WERI-Rb-1 (cell line): ENCODE measurements at regions not wholly inside any gene's neighbourhood (a gene's known extent, or its start where the extent isn't known, plus 50 kb on each side); places are given as distances from the start of the nearest gene placed in this dataset.

ENCODE experiments used
- DNase-seq: peaks from one replicate; pipeline ENCODE4 v3.0.0-alpha.2; 2020
- H3K27ac ChIP-seq: fragments of 250-450 bp; sonication (Bioruptor Pico); 2 replicates; pipeline ENCODE4 v1.5.1; 2020; ENCODE audit warnings: mild to moderate bottlenecking, moderate library complexity
- H3K27me3 ChIP-seq: fragments of 250-450 bp; sonication (Bioruptor Pico); 2 replicates; pipeline ENCODE4 v1.5.1; 2021; ENCODE audit warnings: mild to moderate bottlenecking, low read depth, moderate library complexity; ENCODE audit not compliant: insufficient read depth, severe bottlenecking
- H3K36me3 ChIP-seq: fragments of 250-450 bp; sonication (Bioruptor Pico); 2 replicates; pipeline ENCODE4 v1.5.1; 2020; ENCODE audit warnings: mild to moderate bottlenecking, moderate library complexity
- H3K4me3 ChIP-seq: 2 replicates; pipeline ENCODE4 v1.5.1; 2011; ENCODE audit warnings: low read depth, mild to moderate bottlenecking, control low read depth, low read length
- H3K9me3 ChIP-seq: fragments of 250-450 bp; sonication (Bioruptor Pico); 2 replicates; pipeline ENCODE4 v1.5.1; 2021; ENCODE audit warnings: mild to moderate bottlenecking, moderate library complexity; ENCODE audit not compliant: severe bottlenecking
- TF ChIP-seq, protein P1 (sequence below): IDR thresholded peaks from 2 replicates; pipeline ENCODE4 v1.5.1; 2011; ENCODE audit warnings: low read depth, mild to moderate bottlenecking, control low read depth, inconsistent platforms, low read length

DNA sequence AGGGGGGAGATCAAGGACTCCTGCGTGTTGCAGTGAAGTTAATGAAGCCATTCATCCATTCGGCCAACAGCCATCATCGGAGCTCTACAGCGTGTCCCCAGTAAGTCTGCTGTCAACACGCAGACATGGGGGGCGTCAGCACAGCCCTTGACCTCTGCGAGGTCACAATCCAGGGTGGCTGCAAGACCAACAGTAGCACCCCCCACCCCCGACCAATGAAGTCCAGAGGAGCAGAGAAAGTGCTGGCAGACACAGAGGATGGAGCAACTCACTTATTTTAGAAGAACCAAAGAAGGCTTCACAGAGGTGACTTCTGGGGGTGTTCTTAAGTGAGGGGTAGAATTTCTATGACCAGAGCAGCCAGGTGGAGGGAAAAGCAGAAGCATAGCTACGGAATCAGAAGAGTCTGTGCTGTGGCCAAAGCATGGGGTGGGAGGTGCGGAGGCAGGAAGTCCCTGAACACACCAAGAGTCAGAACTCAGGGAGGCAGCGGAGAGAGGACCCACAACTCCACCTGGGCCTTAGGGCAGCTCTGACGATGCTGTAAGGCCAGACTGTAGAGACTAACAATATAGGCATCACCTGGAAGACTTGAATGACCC lies 185.4 kb downstream of the FOXO1 start:
- DNase-seq = no peak
- TF ChIP-seq, protein P1, sequence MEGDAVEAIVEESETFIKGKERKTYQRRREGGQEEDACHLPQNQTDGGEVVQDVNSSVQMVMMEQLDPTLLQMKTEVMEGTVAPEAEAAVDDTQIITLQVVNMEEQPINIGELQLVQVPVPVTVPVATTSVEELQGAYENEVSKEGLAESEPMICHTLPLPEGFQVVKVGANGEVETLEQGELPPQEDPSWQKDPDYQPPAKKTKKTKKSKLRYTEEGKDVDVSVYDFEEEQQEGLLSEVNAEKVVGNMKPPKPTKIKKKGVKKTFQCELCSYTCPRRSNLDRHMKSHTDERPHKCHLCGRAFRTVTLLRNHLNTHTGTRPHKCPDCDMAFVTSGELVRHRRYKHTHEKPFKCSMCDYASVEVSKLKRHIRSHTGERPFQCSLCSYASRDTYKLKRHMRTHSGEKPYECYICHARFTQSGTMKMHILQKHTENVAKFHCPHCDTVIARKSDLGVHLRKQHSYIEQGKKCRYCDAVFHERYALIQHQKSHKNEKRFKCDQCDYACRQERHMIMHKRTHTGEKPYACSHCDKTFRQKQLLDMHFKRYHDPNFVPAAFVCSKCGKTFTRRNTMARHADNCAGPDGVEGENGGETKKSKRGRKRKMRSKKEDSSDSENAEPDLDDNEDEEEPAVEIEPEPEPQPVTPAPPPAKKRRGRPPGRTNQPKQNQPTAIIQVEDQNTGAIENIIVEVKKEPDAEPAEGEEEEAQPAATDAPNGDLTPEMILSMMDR = no peak
- no peaks in the 10 kb centered on the region for H3K36me3 ChIP-seq
- no peaks in the 10 kb centered on the region for H3K9me3 ChIP-seq
- H3K27ac ChIP-seq = no peak overlapping the region
- H3K27me3 ChIP-seq = no peaks in the 10 kb centered on the region
- H3K4me3 ChIP-seq = no peak overlapping the region

DNA sequence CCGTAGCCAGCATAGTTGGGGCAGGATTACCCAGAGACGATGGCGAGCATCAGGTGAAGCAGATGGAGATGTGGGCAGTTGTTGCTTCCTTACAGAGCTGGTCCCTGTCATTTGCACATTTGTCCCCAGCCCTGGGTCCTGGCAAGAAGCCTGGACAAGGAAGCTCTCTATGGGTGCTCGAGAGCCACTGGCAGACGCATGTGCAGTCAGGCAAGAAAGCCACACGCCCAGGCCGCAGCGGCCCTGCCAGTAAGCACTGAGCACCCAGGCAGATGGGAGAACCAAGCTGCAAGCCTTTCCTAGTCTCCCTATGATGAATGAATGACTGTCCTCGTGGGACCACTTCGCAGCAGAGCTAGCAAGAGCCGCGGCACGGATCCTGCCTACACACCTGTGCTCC lies 182.8 kb downstream of the FOXO1 start:
- DNase-seq = no peak
- no peaks in the 10 kb centered on the region for H3K27me3 ChIP-seq
- H3K36me3 ChIP-seq = no peaks in the 10 kb centered on the region
- no peak overlapping the region for H3K27ac ChIP-seq
- H3K9me3 ChIP-seq = no peaks in the 10 kb centered on the region
- TF ChIP-seq, protein P1 = no peak
- H3K4me3 ChIP-seq = no peak overlapping the region

DNA sequence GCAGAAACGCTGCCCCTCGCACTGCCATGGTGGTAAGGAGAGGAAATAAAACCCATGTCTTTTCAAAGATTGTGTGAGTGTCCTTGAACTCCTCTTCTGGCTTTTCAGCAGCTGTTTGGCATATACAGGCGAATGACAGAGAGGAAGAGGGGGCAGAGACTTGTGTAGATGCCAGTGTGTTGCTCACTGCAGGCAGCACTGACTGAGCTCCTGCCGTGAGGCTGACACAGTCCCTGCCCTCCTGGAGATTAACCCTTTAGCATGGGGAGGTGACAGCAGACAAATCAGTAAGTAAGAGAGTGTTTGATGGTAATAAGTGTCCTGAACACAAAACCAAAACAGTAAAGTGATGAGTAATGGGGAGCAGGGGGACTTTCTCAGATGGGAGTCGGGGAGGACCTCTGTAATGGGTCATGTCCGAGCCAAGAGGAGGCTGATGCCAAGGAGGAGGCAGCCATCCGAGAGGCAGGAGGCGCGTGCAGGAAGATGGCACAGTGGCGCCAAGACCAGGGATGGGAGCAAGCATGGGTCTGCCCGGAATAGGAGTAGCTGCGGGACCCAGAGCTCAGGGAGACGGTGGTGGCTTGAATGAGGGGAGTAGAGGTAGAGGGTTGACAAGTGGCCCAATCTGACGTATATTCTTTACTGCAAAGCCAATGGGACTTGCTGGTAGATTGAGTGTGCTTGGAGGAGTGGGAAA lies 182.2 kb downstream of the FOXO1 start:
- Histone ChIP-seq H3K36me3 (no peaks in the 10 kb centered on the region), H3K27me3 (no peaks in the 10 kb centered on the region), H3K4me3 (no peak overlapping the region), H3K27ac (no peak overlapping the region), H3K9me3 (no peaks in the 10 kb centered on the region)
- TF ChIP-seq, protein P1 = no peak
- DNase-seq = no peak

DNA sequence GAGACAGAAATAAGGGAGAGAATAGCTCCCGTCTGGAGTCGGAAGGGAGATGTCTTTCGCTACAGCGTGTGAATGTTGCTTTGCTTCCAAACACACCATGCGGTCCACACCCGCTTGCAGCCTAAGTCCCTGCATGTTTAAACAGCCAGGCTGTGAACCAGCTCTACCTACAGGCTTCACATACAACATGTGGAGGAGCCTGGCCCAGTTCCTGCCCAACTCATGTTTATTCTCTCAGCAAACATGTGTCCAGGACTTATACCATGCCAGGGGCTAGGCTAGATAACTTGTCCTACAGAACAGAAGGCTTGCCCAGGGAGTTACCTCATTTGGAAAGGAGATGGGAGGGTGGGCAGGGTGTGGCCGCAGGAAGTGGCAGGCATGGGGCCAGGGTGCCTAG lies 181.5 kb downstream of the FOXO1 start:
- no peaks in the 10 kb centered on the region for H3K27me3 ChIP-seq
- no peaks in the 10 kb centered on the region for H3K36me3 ChIP-seq
- H3K9me3 ChIP-seq = no peaks in the 10 kb centered on the region
- DNase-seq = no peak
- no peak overlapping the region for H3K4me3 ChIP-seq
- no peak overlapping the region for H3K27ac ChIP-seq
- TF ChIP-seq, protein P1 = no peak

DNA sequence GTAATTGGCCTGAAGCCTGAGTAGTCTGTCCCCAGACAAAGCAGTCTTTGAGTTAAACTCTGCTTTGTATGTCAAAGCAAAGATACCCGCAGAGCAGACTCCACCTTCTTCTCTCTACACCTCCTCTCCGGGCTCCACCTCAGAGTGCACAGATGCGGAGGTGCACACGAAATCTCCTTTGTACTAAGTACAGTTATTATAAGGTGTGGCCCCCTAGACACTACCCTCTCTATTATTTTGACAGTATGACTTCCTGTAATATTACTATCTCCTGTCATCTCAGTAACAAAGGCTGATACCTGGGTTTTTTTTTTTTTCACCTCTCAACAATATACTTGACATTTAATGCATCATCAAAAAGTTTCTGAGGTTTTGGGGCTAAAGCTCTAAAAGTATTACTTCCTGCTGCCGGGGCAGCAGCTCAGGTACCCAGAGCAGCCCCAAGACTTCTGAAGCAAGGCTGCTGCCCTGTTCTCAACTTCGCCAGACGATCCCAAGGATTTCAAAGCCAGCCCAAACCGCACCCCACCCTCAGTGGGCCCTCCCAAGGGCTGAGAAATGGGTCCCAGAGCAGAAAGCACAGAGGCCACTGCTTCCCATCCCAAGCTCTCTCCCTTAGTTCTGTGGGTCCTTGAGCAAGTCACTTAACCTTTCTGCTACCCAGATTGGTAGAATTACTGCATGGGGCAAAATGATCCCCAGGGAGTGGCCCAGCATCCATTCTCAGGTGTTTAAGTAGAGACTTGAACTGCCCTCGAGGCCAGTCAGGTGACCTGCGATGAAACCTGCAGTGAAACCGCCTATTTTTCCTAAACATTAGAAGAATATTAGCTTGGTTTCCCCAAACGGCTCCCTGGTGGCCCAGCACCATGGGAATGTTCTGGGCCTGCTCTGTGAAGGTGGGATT lies 180.6 kb downstream of the FOXO1 start:
- TF ChIP-seq, protein P1 = no peak
- no peak overlapping the region for H3K4me3 ChIP-seq
- no peaks in the 10 kb centered on the region for H3K27me3 ChIP-seq
- no peaks in the 10 kb centered on the region for H3K9me3 ChIP-seq
- H3K27ac ChIP-seq = no peak overlapping the region
- H3K36me3 ChIP-seq = no peaks in the 10 kb centered on the region
- no peak for DNase-seq
